ENCODE measurements at regions not wholly inside any gene's neighbourhood (a gene's known extent, or its start where the extent isn't known, plus 50 kb on each side); places are given as distances from the start of the nearest gene placed in this dataset.

DNA sequence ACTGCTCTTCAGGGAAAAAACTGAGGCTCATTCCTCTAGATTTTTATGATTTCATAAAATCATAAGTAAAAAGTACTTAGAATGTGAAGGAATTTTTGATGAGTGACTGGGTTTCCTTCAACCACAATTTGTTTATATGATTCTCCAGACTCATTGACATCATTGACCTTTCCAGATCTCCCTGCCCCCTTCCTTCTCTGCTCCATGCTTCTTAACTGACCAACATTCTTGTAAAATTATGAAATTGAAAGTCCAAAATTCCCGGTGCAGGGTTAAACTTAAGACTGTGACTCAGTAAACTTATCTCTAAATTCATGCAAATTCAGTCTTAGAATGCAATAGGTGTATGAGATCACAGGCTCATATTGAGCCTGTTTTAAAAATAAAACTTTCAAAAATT is 648.9 kb downstream of the TDRD15 start:
- TF ChIP-seq POLR2A (IDR thresholded peaks at IDR 0.05): no peak
- TF ChIP-seq, protein P1, sequence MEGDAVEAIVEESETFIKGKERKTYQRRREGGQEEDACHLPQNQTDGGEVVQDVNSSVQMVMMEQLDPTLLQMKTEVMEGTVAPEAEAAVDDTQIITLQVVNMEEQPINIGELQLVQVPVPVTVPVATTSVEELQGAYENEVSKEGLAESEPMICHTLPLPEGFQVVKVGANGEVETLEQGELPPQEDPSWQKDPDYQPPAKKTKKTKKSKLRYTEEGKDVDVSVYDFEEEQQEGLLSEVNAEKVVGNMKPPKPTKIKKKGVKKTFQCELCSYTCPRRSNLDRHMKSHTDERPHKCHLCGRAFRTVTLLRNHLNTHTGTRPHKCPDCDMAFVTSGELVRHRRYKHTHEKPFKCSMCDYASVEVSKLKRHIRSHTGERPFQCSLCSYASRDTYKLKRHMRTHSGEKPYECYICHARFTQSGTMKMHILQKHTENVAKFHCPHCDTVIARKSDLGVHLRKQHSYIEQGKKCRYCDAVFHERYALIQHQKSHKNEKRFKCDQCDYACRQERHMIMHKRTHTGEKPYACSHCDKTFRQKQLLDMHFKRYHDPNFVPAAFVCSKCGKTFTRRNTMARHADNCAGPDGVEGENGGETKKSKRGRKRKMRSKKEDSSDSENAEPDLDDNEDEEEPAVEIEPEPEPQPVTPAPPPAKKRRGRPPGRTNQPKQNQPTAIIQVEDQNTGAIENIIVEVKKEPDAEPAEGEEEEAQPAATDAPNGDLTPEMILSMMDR (IDR thresholded peaks at IDR 0.05): no peak

Data from ovary (tissue), 3 donors.